Hepatocyte (in vitro differentiated cells): ENCODE measurements at regions not wholly inside any gene's neighbourhood (a gene's known extent, or its start where the extent isn't known, plus 50 kb on each side); places are given as distances from the start of the nearest gene placed in this dataset.

Source experiments
- DNase-seq: peaks from one replicate; pipeline ENCODE4 v3.0.0-alpha.2; 2016; ENCODE audit warnings: low spot score
- H2AFZ ChIP-seq: fragments of 200-600 bp; sonication (generic); 2 replicates; pipeline ENCODE4 v1.6.0; 2016; ENCODE audit warnings: antibody characterized with exemption, mild to moderate bottlenecking
- H3K27ac ChIP-seq: fragments of 200-600 bp; sonication (generic); 2 replicates; pipeline ENCODE4 v1.5.1; 2016; ENCODE audit warnings: mild to moderate bottlenecking
- H3K27me3 ChIP-seq: fragments of 200-600 bp; sonication (generic); 2 replicates; pipeline ENCODE4 v1.6.1; 2016
- H3K36me3 ChIP-seq: fragments of 200-600 bp; sonication (generic); replicated peaks from 2 replicates; pipeline ENCODE4 v1.5.1; 2016; ENCODE audit warnings: low read depth; ENCODE audit not compliant: insufficient read depth
- H3K4me1 ChIP-seq: fragments of 200-600 bp; sonication (generic); 2 replicates; pipeline ENCODE4 v1.5.1; 2016; ENCODE audit warnings: mild to moderate bottlenecking, moderate library complexity; ENCODE audit not compliant: insufficient read depth
- H3K4me2 ChIP-seq: fragments of 200-600 bp; sonication (generic); 2 replicates; pipeline ENCODE4 v1.6.0; 2016
- H3K4me3 ChIP-seq: fragments of 200-600 bp; sonication (generic); 2 replicates; pipeline ENCODE4 v1.5.1; 2016; ENCODE audit warnings: mild to moderate bottlenecking
- H3K79me2 ChIP-seq: fragments of 200-600 bp; sonication (generic); 2 replicates; pipeline ENCODE4 v1.6.0; 2017; ENCODE audit warnings: mild to moderate bottlenecking
- H3K9me2 ChIP-seq: fragments of 200-600 bp; sonication (generic); replicated peaks from 2 replicates; pipeline ENCODE4 v1.6.0; 2017; ENCODE audit warnings: mild to moderate bottlenecking; ENCODE audit not compliant: insufficient read depth
- H3K9me3 ChIP-seq: fragments of 200-600 bp; sonication (generic); 2 replicates; pipeline ENCODE4 v1.5.1; 2016; ENCODE audit warnings: low read depth, mild to moderate bottlenecking
- H4K20me1 ChIP-seq: fragments of 200-600 bp; sonication (generic); 2 replicates; pipeline ENCODE4 v1.6.0; 2016; ENCODE audit warnings: mild to moderate bottlenecking; ENCODE audit not compliant: insufficient read depth, poor library complexity, severe bottlenecking
- EZH2 ChIP-seq: fragments of 200-600 bp; sonication (generic); IDR thresholded peaks from 2 replicates; pipeline ENCODE4 v1.6.1; 2016; ENCODE audit warnings: antibody characterized with exemption, mild to moderate bottlenecking, borderline replicate concordance
- EZH2phosphoT487 ChIP-seq: fragments of 200-600 bp; sonication (generic); IDR thresholded peaks from one replicate; pipeline ENCODE4 v1.6.1; 2018; ENCODE audit warnings: antibody characterized with exemption, mild to moderate bottlenecking, low read depth, moderate library complexity; ENCODE audit not compliant: unreplicated experiment, severe bottlenecking
- WGBS: methylation state at CpG from one replicate; pipeline ENCODE4 v1.1.6; 2016; ENCODE audit warnings: low lambda C conversion rate; ENCODE audit errors: missing lambda C conversion rate; 5-methylcytosine and 5-hydroxymethylcytosine counted together
- TF ChIP-seq, protein P1 (sequence below): fragments of 200-600 bp; sonication (generic); IDR thresholded peaks from 2 replicates; pipeline ENCODE4 v1.5.1; 2016; ENCODE audit warnings: antibody characterized with exemption, mild to moderate bottlenecking; ENCODE audit not compliant: poor library complexity

DNA sequence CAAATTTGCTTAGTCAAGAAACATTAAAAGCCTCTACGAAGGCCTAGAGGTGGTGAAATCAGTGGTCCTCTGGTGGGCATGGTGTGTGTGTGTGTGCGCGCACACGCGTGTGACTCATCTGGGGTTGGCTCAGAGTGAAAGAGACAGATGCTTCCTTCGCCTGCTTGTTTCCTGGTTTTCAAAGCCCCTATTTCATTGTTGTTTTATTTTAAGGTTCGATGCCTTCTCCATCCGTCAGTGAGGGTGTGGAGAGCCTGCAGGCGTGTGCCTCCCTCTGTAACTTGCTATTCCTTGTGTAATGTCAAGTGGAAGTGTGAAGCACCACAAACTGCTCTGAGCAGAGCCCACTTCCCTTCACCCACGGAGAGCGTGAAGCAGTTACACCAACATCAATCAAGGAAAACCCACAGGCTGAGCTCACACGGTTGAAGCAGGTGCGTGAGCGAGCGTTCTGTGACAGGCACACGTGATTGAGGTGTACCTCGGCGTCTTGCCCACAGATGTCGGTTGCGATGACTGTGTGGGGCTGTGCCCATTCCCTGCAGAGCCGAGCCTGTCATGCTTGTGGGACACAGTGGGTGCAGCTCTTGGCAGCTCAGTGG lies 233.9 kb downstream of the PRL start:
- Histone ChIP-seq H3K36me3 (no peaks in the 10 kb centered on the region), H3K27me3 (no peaks in the 10 kb centered on the region), H3K4me1 (no peaks in the 10 kb centered on the region), H3K4me2 (no peak overlapping the region), H2AFZ (no peak overlapping the region), H3K9me3 (no peaks in the 10 kb centered on the region), H4K20me1 (no peaks in the 10 kb centered on the region), H3K4me3 (no peak overlapping the region), H3K27ac (no peak overlapping the region), H3K79me2 (no peaks in the 10 kb centered on the region), H3K9me2 (no peaks in the 10 kb centered on the region)
- 98% methylated on average over 21 of the region's 21 CpGs for WGBS
- DNase-seq: no peak
- TF ChIP-seq EZH2 (no peak), EZH2phosphoT487 (no peak)
- TF ChIP-seq, protein P1, sequence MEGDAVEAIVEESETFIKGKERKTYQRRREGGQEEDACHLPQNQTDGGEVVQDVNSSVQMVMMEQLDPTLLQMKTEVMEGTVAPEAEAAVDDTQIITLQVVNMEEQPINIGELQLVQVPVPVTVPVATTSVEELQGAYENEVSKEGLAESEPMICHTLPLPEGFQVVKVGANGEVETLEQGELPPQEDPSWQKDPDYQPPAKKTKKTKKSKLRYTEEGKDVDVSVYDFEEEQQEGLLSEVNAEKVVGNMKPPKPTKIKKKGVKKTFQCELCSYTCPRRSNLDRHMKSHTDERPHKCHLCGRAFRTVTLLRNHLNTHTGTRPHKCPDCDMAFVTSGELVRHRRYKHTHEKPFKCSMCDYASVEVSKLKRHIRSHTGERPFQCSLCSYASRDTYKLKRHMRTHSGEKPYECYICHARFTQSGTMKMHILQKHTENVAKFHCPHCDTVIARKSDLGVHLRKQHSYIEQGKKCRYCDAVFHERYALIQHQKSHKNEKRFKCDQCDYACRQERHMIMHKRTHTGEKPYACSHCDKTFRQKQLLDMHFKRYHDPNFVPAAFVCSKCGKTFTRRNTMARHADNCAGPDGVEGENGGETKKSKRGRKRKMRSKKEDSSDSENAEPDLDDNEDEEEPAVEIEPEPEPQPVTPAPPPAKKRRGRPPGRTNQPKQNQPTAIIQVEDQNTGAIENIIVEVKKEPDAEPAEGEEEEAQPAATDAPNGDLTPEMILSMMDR: no peak

DNA sequence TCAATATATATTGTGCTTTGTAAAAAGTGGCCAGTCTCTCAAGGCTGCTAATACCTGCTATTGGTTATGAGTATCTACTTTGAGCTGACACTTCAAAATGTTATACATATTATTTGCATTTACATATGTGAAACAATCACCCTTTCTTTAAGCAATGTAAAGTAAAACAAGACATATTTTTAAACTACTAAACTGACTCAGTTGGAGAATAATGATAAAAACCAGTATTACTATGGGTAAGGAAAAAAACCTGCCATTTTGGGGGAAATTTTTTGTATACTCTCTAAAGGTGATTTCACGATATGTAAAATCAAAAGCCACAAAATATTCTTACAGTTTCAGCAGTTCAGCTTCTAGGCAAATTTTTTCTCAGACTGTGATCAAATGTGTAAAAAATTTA lies 232.3 kb downstream of the PRL start:
- H3K4me3 ChIP-seq: no peak overlapping the region
- no peaks in the 10 kb centered on the region for H3K27me3 ChIP-seq
- no peaks in the 10 kb centered on the region for H3K9me3 ChIP-seq
- H2AFZ ChIP-seq: no peak overlapping the region
- WGBS: 97% methylated on average over 1 of the region's 1 CpG
- H3K9me2 ChIP-seq: no peaks in the 10 kb centered on the region
- H4K20me1 ChIP-seq: no peaks in the 10 kb centered on the region
- no peak overlapping the region for H3K27ac ChIP-seq
- no peaks in the 10 kb centered on the region for H3K36me3 ChIP-seq
- TF ChIP-seq EZH2: no peak
- no peak for TF ChIP-seq EZH2phosphoT487
- TF ChIP-seq, protein P1: no peak
- no peak overlapping the region for H3K4me2 ChIP-seq
- no peaks in the 10 kb centered on the region for H3K79me2 ChIP-seq
- DNase-seq: no peak
- no peaks in the 10 kb centered on the region for H3K4me1 ChIP-seq

DNA sequence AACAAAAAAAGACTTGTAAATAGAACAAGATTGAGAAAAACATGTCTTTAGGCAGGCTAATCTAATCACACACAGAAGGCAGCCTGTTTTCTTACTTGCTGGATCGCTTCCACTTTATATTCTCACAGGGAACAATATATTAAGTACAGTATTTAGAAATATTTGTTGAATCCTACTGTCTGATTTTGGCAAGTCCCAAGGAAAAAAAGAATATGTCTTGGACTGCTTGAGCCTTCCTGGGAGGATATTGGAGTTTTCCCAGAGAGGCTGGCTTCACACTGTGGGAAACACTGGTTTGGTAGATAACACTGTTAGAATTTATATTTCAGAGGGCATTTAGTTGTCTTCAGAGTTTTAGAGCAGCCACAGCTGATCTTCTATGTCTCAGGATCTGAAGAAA lies 229.7 kb downstream of the PRL start:
- Histone ChIP-seq H3K36me3 (no peaks in the 10 kb centered on the region), H2AFZ (no peak overlapping the region), H3K4me1 (peaks cover 10% of the 10 kb centered on the region), H3K79me2 (no peaks in the 10 kb centered on the region), H4K20me1 (no peaks in the 10 kb centered on the region), H3K27ac (no peak overlapping the region), H3K9me3 (no peaks in the 10 kb centered on the region), H3K27me3 (no peaks in the 10 kb centered on the region), H3K9me2 (no peaks in the 10 kb centered on the region), H3K4me3 (no peak overlapping the region), H3K4me2 (no peak overlapping the region)
- WGBS: 62% methylated on average over 1 of the region's 1 CpG
- no peak for TF ChIP-seq EZH2phosphoT487
- TF ChIP-seq, protein P1: no peak
- TF ChIP-seq EZH2: no peak
- DNase-seq: no peak

DNA sequence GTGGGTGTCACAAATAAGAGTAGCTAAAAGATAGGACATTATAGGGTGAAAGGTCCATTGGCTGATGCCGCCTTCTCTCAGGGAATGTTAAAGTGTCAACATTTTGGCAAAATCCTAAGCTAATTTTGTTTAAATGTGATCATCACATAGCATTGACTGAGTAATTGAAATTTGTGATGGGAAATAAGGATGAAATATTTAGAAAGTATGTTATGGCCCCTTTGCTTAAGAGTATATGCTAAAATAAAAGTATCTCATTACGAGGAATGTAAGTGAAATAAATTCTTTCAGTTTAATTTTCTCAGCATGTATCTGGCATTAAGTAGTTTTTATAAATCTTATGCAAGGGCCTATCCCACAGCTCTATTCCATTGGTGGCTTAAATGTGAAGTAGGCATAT lies 229.2 kb downstream of the PRL start:
- Histone ChIP-seq H3K4me2 (no peak overlapping the region), H2AFZ (no peak overlapping the region), H3K9me2 (no peaks in the 10 kb centered on the region), H3K4me3 (no peak overlapping the region), H3K9me3 (no peaks in the 10 kb centered on the region), H3K36me3 (no peaks in the 10 kb centered on the region), H3K4me1 (peaks cover 15% of the 10 kb centered on the region), H3K79me2 (no peaks in the 10 kb centered on the region), H4K20me1 (no peaks in the 10 kb centered on the region), H3K27ac (no peak overlapping the region), H3K27me3 (no peaks in the 10 kb centered on the region)
- DNase-seq: no peak
- WGBS: 96% methylated on average over 2 of the region's 2 CpGs
- TF ChIP-seq EZH2: no peak
- TF ChIP-seq EZH2phosphoT487: no peak
